Uterus (tissue), 3 donors: ENCODE measurements at regions not wholly inside any gene's neighbourhood (a gene's known extent, or its start where the extent isn't known, plus 50 kb on each side); places are given as distances from the start of the nearest gene placed in this dataset.

Source experiments
- DNase-seq, 2 donors: peaks; one replicate each; pipeline ENCODE4 v3.0.0-alpha.2; 2019 to 2020
- H3K27ac ChIP-seq, 2 donors: fragments of 200-600 bp; sonication (generic); 1 replicate in 1 of 2; 2 replicates in 1 of 2; pipeline ENCODE4 v1.5.1; 2016 to 2018
- H3K27me3 ChIP-seq, 2 donors: fragments of 200-600 bp; sonication (generic); one replicate each; pipeline ENCODE4 v1.5.1; 2018 to 2019; ENCODE audit warnings: control low read depth in 1 of 2
- H3K36me3 ChIP-seq, 2 donors: fragments of 200-600 bp; sonication (generic); one replicate each; pipeline ENCODE4 v1.5.1; 2019; ENCODE audit warnings: control low read depth in 1 of 2
- H3K4me1 ChIP-seq, 2 donors: fragments of 200-600 bp; sonication (generic); one replicate each; pipeline ENCODE4 v1.5.1; 2018 to 2019; ENCODE audit warnings: control low read depth in 1 of 2
- H3K4me3 ChIP-seq, 2 donors: fragments of 200-600 bp; sonication (generic); 1 replicate in 1 of 2; 2 replicates in 1 of 2; pipeline ENCODE4 v1.5.1; 2018 to 2019; ENCODE audit warnings: mild to moderate bottlenecking in 1 of 2
- H3K9me3 ChIP-seq, 2 donors: fragments of 200-600 bp; sonication (generic); one replicate each; pipeline ENCODE4 v1.5.1; 2019; ENCODE audit warnings: control low read depth in 1 of 2
- CTCF ChIP-seq, 4 experiments: fragments of 200-600 bp in 2 of 4; fragments of 450-650 bp in 2 of 4; sonication (generic) in 2 of 4; IDR thresholded peaks; one replicate each; pipeline ENCODE4 v1.5.1; 2016 to 2019; ENCODE audit warnings: antibody characterized with exemption in 4 of 4, mild to moderate bottlenecking in 2 of 4, moderate library complexity in 1 of 4
- POLR2A ChIP-seq, 2 donors: fragments of 450-650 bp; IDR thresholded peaks; one replicate each; pipeline ENCODE4 v1.6.1; 2016; ENCODE audit warnings: antibody characterized with exemption in 2 of 2, mild to moderate bottlenecking in 1 of 2, moderate library complexity in 1 of 2
- intact Hi-C: fragments of 100-400 bp; cut with DNase I; formaldehyde crosslinking; loops from one replicate; pipeline ENCODE4 v1.15.1; 2023; ENCODE audit warnings: low total_unique reads
- donor health status: DM: yes; HTN: yes; CAD: no.

GRCh38 chr14:97346675-97347074 is 549.5 kb downstream of the VRK1 start:
- no peak for TF ChIP-seq POLR2A (IDR thresholded peaks at IDR 0.05)
- TF ChIP-seq CTCF (IDR thresholded peaks at IDR 0.05), result no peak
- Histone ChIP-seq H3K36me3 (no peaks in the 10 kb centered on the region), H3K27me3 (no peaks in the 10 kb centered on the region), H3K4me1 (no peaks in the 10 kb centered on the region), H3K27ac (no peak overlapping the region), H3K4me3 (no peak overlapping the region), H3K9me3 (no peaks in the 10 kb centered on the region)
- intact Hi-C loops, result no loop called here
- DNase-seq, result no peak

DNA sequence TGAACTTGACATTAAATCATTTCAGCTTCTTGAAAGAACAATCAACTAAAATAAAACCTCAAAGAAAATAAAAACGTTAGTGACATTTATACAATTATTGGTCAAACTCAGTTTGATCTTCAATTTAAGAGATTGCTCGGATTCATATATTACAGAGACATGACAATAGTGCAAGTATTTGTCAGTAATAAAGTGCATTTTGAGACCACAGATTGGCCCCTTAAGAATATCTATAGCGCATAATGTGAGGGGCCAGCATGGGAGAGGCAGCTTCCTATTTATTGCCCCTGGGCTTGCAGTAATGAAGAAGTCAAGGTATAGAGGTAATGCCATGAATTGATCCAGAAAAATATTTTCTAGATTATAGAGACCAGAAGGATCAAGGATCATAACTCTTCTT is 552.3 kb downstream of the VRK1 start:
- intact Hi-C loops, result no loop called here
- H3K4me3 ChIP-seq, result no peak overlapping the region

DNA sequence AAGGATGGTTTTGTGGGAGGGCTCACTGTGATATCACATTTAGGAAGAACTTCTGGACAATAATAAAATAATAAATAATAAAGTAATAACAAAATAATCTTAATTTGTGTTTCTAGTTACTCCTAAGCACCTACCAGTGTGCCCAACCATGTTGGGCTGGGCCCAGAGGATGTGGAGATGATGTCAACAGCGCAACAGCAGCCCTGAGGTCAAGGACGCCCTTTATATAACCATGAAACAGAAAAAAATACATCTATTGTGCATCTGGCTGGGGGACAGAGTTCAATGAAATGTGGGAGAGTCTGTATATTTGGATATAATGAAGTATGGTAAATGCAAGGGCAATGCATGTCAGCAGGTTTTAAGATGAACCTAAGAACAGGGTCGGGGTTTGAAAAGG is 552.8 kb downstream of the VRK1 start:
- Histone ChIP-seq H3K4me1 (no peaks in the 10 kb centered on the region), H3K9me3 (no peaks in the 10 kb centered on the region), H3K4me3 (no peak overlapping the region), H3K27ac (no peak overlapping the region), H3K36me3 (no peaks in the 10 kb centered on the region), H3K27me3 (no peaks in the 10 kb centered on the region)
- DNase-seq, result no peak
- intact Hi-C loops, result no loop called here
- TF ChIP-seq POLR2A (IDR thresholded peaks at IDR 0.05) (no peak), CTCF (IDR thresholded peaks at IDR 0.05) (no peak)

More for the DNA sequence above, 552.3 kb downstream of the VRK1 start:
- Histone ChIP-seq H3K9me3 (no peaks in the 10 kb centered on the region), H3K27me3 (no peaks in the 10 kb centered on the region), H3K36me3 (no peaks in the 10 kb centered on the region), H3K27ac (no peak overlapping the region), H3K4me1 (no peaks in the 10 kb centered on the region)
- TF ChIP-seq POLR2A (IDR thresholded peaks at IDR 0.05) (no peak), CTCF (IDR thresholded peaks at IDR 0.05) (no peak)
- DNase-seq, result no peak

- Histone ChIP-seq H3K4me1 (no peaks in the 10 kb centered on the region), H3K27ac (no peak overlapping the region), H3K9me3 (no peaks in the 10 kb centered on the region), H3K4me3 (no peak overlapping the region), H3K27me3 (no peaks in the 10 kb centered on the region), H3K36me3 (no peaks in the 10 kb centered on the region)
- no peak for DNase-seq
- intact Hi-C loops, result no loop called here
- TF ChIP-seq CTCF (IDR thresholded peaks at IDR 0.05), result no peak
These were observed 553.2 kb downstream of the VRK1 start for GRCh38 chr14:97350415-97350814.

DNA sequence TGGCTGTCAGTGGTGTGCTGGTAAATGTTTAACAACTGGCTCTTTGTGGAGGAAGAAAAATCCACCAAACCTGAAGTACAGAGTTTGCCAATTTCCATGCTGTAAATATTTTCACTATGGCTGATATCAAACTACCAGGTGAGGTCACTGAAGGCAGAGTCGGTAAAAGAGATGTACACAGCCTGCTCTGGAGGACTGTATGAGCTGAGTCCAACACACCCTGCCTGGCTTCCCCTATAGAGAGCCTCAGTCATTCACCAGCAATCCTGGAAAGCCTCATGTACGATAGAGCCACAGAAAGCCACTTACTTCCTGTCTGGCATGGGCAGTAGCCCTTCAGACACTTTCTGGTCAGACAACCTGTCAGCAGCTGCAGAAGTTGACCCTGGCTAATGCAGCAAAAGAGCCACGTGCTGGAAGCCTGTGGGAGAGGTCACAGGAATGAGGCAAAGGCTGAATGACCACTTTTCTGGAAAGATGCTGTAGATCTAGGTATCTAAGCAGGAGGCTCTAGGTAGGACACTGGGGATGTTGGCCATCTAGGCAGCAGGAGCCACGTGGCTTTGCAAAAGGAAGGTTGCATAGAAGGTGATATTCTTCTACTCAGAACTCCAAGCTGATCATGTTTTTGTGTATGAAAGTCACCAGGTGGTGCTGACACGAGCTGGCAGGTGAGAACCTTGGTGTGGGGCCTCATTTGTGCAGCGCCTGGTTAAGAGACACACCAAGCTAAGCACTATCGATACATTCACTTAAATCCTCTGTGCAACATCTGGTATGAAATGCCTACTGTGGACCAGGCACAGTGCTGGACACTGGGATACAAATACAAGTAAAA is 553.9 kb downstream of the VRK1 start:
- no peak overlapping the region for H3K27ac ChIP-seq
- no peak for TF ChIP-seq POLR2A (IDR thresholded peaks at IDR 0.05)
- no peak for TF ChIP-seq CTCF (IDR thresholded peaks at IDR 0.05)
- no peak overlapping the region for H3K4me3 ChIP-seq
- DNase-seq, result no peak
- no peaks in the 10 kb centered on the region for H3K36me3 ChIP-seq
- intact Hi-C loops, result no loop called here
- no peaks in the 10 kb centered on the region for H3K27me3 ChIP-seq
- no peaks in the 10 kb centered on the region for H3K9me3 ChIP-seq
- no peaks in the 10 kb centered on the region for H3K4me1 ChIP-seq
